Mesenteric fat pad (tissue), 1 donor: ENCODE measurements at regions not wholly inside any gene's neighbourhood (a gene's known extent, or its start where the extent isn't known, plus 50 kb on each side); places are given as distances from the start of the nearest gene placed in this dataset.

Experiments
- DNase-seq: peaks from one replicate; pipeline ENCODE4 v3.0.0-alpha.2; 2020; ENCODE audit warnings: low spot score
- donor health status: DM: yes; HTN: yes; CAD: no.

DNA sequence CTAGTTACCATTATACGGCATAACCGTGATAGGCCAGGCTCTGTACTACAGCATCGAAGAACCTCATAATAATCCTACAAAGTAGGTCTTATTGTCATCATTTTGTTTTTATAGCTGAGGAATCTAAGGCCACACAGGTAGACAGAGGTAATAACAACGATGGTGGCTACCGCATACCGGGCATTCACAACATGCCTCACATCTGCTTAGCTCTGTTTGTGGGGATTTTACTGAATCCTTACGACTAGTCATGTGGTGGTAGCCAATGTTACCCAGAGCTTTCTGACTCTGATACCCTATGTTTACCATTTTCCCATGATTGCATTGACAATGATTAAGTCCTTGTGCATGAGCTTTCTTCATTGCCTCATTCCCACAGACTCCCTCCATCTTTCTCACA, 269.4 kb downstream of the TCF7L2 start:
- DNase-seq: no peak

DNA sequence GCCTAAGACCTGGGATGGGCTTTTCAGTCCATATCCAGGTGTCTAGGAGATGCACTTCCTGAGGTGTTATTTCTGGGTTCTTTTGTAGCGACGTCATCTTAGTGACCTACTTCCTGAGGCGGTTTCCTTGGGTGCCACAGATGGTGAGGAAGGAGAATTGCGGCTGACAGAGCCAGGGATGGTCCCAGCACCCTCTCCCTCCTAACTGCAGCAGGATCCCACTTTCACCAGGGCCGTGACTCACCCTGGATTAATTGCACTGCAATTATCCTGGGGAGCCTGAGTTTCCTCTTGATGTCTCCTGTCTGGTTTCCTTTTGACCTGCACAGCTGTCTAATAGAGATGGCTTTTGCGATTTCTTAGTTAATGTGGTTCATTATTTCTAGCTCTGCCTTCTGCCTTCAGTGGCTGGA, 271.7 kb downstream of the TCF7L2 start:
- DNase-seq: no peak

DNA sequence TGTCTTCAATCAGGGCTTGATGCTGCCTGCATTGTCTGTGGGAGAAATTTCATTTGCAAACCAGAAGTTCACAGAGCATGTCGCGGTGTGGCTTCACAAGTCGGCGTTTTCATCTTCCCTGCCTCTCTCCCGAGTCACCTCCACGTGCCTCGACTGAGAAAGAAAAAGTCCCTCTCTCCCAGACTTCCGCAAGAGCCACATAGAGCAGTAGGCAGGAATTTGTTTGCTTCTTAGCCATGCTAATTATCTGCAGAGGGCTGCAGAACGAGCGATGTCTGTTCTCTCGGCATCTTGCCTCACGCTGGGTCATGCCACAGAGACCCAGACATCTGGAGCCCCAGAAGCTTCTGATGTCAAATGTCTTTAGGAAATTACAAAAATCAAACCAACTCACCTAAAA, 272.2 kb downstream of the TCF7L2 start:
- DNase-seq: no peak

DNA sequence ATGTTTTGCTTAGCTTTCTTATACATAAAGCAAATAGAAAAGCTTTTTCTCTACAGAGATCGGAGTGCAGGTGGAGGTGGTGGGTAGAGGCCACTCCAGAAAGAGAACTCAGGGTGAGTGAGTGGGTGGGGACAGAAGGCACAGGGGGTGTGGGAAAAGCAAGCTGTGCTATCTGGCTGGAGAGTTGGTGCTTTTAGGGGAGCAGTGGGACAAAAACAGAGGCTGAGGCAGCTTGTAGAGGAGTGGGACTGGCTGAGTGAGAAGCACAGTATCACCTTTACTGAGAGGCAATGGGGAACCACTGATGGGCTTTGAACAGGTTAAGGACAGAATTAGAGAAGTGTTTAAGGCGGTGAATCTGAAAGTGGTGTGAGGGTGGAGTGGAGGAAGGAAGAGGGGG, 275.3 kb downstream of the TCF7L2 start:
- DNase-seq: no peak

- no peak for DNase-seq
These were observed 275.9 kb downstream of the TCF7L2 start for GRCh38 chr10:113225903-113226302.

DNA sequence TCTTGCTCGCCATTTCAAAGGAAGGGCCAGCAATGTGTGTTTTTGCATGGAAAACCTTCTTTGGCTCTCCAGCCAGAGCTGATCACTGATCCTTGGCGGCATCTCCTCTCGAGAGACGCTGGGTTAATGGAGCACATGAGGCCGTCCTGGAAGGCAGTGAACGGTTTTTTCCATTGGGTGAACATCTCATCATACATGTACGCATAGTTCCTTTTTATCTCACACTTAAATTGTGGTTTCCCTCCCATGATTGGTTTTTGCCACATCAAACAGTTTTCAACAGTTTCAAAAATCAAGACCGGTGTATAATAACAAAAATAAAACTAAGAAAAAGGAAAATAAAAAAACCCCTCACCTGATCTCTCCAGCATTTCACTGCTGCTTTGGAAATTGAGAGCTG, 276.4 kb downstream of the TCF7L2 start:
- no peak for DNase-seq

- DNase-seq: no peak
These were observed 276.9 kb downstream of the TCF7L2 start for GRCh38 chr10:113226831-113227445.

GRCh38 chr10:113228530-113228929, 278.5 kb downstream of the TCF7L2 start:
- DNase-seq: no peak

GRCh38 chr10:113230011-113230610, 280.1 kb downstream of the TCF7L2 start:
- no peak for DNase-seq

- DNase-seq: no peak
These were observed 283.0 kb downstream of the TCF7L2 start for GRCh38 chr10:113232928-113233511.

DNA sequence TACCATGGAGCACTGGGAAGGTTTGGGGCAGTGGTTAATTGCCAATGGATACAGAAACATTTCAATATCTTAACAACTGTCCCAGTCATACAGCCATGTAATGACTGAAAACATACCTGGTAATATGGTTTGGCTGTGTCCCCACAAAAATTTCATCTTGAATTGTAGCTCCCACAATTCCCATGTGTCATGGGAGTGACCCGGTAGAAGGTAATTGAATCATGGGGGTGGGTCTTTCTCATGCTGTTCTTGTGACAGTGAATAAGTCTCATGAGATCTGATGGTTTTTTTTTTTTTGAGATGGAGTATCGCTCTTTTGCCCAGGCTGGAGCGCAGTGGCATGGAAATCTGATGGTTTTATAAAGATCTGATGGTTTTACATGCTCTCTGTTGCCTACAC, 284.4 kb downstream of the TCF7L2 start:
- DNase-seq: no peak

DNA sequence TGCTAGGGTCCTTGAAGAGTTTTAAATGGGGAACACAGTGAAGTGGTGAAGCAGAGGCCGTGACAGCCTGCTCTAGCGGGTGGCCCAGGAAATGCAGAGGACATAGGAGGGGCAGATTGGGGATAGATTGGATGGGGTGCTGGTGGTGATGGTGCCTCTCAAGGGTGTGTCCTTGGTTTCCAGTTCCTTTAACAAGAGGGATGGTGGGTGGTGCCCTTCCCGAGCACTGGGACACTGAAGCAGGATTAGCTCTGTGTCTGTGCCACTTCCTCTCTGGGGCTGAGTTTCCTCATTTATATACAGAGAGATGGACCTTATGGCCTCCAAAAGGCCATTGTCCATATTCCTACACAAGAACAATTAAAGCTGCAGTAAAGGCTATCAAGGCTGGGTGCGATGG, 285.5 kb downstream of the TCF7L2 start:
- DNase-seq: no peak

- no peak for DNase-seq
These were observed 287.0 kb downstream of the TCF7L2 start for GRCh38 chr10:113236998-113237397.

GRCh38 chr10:113239566-113240350, 289.7 kb downstream of the TCF7L2 start:
- peak; percentile 75 for DNase-seq

DNA sequence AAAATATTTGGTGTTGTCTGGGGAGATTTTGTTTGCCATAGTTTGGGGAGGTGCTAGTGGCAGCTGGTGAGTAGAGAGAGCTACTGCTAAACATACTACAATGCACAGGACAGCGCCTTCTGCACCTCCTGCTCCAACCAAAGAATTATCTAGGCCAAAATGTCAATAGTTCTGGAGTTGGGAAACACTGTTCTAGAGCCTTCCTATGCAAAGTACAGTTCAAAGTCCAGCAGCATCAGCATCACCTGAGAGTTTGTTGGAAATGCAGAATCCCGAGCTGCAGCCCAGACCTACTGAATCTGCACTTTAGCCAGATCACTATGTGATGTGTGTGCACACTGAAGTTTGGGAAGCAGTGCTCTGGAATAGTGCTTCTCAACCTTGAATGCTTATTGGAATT, 290.7 kb downstream of the TCF7L2 start:
- peak; percentile 22 for DNase-seq

GRCh38 chr10:113241599-113242360, 291.7 kb downstream of the TCF7L2 start:
- peak; percentile 11 for DNase-seq

- DNase-seq: no peak
These were observed 293.3 kb downstream of the TCF7L2 start for GRCh38 chr10:113243311-113243710.

GRCh38 chr10:113244750-113245149, 294.7 kb downstream of the TCF7L2 start:
- DNase-seq: no peak

GRCh38 chr10:113245286-113245685, 295.2 kb downstream of the TCF7L2 start:
- no peak for DNase-seq

- DNase-seq: no peak
These were observed 297.0 kb downstream of the TCF7L2 start for GRCh38 chr10:113247050-113247449.
